HPDE6-E6E7 (cell line): ENCODE measurements at regions not wholly inside any gene's neighbourhood (a gene's known extent, or its start where the extent isn't known, plus 50 kb on each side); places are given as distances from the start of the nearest gene placed in this dataset.
"Not testable (repeated sequence)": the region's sequence is repeated elsewhere in the genome, so short reads cannot be mapped to it uniquely, and the experiment has no call there.

Experiments used
- DNase-seq: peaks from one replicate; pipeline ENCODE4 v3.0.0; 2011; ENCODE audit warnings: missing footprints; ENCODE audit errors: extremely low spot score

- no peak for DNase-seq
These were observed 109.1 kb downstream of the MTERF1 start for GRCh38 chr7:91771394-91771793.

- no peak for DNase-seq
These were observed 108.3 kb downstream of the MTERF1 start for GRCh38 chr7:91771921-91772815.

GRCh38 chr7:91776171-91776570 lies 104.3 kb downstream of the MTERF1 start:
- DNase-seq, result no peak

- DNase-seq, result no peak
These were observed 103.0 kb downstream of the MTERF1 start for GRCh38 chr7:91777522-91777921.

GRCh38 chr7:91778416-91778815 lies 102.1 kb downstream of the MTERF1 start:
- DNase-seq, result no peak

- DNase-seq, result no peak
These were observed 100.0 kb downstream of the MTERF1 start for GRCh38 chr7:91780521-91780920.

- peak; percentile 63 for DNase-seq
These were observed 96.0 kb downstream of the MTERF1 start for GRCh38 chr7:91784469-91784868.

GRCh38 chr7:91787931-91788330 lies 92.6 kb downstream of the MTERF1 start:
- DNase-seq, result no peak

GRCh38 chr7:91789086-91789485 lies 91.4 kb downstream of the MTERF1 start:
- no peak for DNase-seq

- no peak for DNase-seq
These were observed 90.9 kb downstream of the MTERF1 start for GRCh38 chr7:91789558-91789957.

GRCh38 chr7:91790646-91791045 lies 89.9 kb downstream of the MTERF1 start:
- DNase-seq, result not testable (repeated sequence)

GRCh38 chr7:91796122-91796521 lies 84.4 kb downstream of the MTERF1 start:
- DNase-seq, result no peak

GRCh38 chr7:91798425-91798824 lies 82.1 kb downstream of the MTERF1 start:
- no peak for DNase-seq

GRCh38 chr7:91800389-91800788 lies 80.1 kb downstream of the MTERF1 start:
- no peak for DNase-seq

GRCh38 chr7:91801331-91801983 lies 79.0 kb downstream of the MTERF1 start:
- DNase-seq, result no peak

- DNase-seq, result no peak
These were observed 69.3 kb downstream of the MTERF1 start for GRCh38 chr7:91811236-91811635.

- DNase-seq, result no peak
These were observed 68.9 kb downstream of the MTERF1 start for GRCh38 chr7:91811641-91812040.

GRCh38 chr7:91812388-91812787 lies 68.1 kb downstream of the MTERF1 start:
- no peak for DNase-seq

- no peak for DNase-seq
These were observed 66.3 kb downstream of the MTERF1 start for GRCh38 chr7:91814189-91814588.
